ENCODE measurements at regions not wholly inside any gene's neighbourhood (a gene's known extent, or its start where the extent isn't known, plus 50 kb on each side); places are given as distances from the start of the nearest gene placed in this dataset.
"Not testable (repeated sequence)": the region's sequence is repeated elsewhere in the genome, so short reads cannot be mapped to it uniquely, and the experiment has no call there.

- not testable (repeated sequence) for TF ChIP-seq POLR2AphosphoS5 (IDR thresholded peaks at IDR 0.05; ENCODE audit: low read depth, low read length); POLR2A (IDR thresholded peaks at IDR 0.05; ENCODE audit: low read depth, low read length); TAF1 (IDR thresholded peaks at IDR 0.05; ENCODE audit: low read depth, low read length); PAX5 (IDR thresholded peaks at IDR 0.05; ENCODE audit: insufficient read depth, low read length, severe bottlenecking)
Observed at GRCh38 chr14:105991677-105992076, 465.3 kb downstream of the TMEM121 start.
